GM23338 (cell line): ENCODE measurements at regions not wholly inside any gene's neighbourhood (a gene's known extent, or its start where the extent isn't known, plus 50 kb on each side); places are given as distances from the start of the nearest gene placed in this dataset.
"Not testable (repeated sequence)": the region's sequence is repeated elsewhere in the genome, so short reads cannot be mapped to it uniquely, and the experiment has no call there.

Experiments used
- CREB1 ChIP-seq: fragments of 250-450 bp; sonication (Bioruptor Pico); IDR thresholded peaks from 2 replicates; pipeline ENCODE4 v1.5.0; 2020; ENCODE audit warnings: low read depth, mild to moderate bottlenecking, moderate library complexity
- EZH2 ChIP-seq: fragments of 200-600 bp; sonication (generic); IDR thresholded peaks from one replicate; pipeline ENCODE4 v1.8.0; 2017; ENCODE audit warnings: antibody characterized with exemption, mild to moderate bottlenecking, low read depth; ENCODE audit not compliant: unreplicated experiment
- NANOG ChIP-seq: IDR thresholded peaks from 2 replicates; pipeline ENCODE4 v1.6.1; 2016; ENCODE audit warnings: antibody characterized with exemption, borderline replicate concordance
- POLR2AphosphoS5 ChIP-seq: IDR thresholded peaks from 2 replicates; pipeline ENCODE4 v1.6.1; 2016; ENCODE audit warnings: antibody characterized with exemption, low read depth
- ZNF331 ChIP-seq: fragments of 250-450 bp; sonication (Bioruptor Pico); IDR thresholded peaks from 2 replicates; pipeline ENCODE4 v1.5.0; 2020; ENCODE audit warnings: low read depth, mild to moderate bottlenecking, moderate library complexity
- TF ChIP-seq, protein P1 (sequence below), 2 experiments: fragments of 200-600 bp in 1 of 2; sonication (generic) in 1 of 2; conservative IDR thresholded peaks; 2 replicates each; pipeline versions ENCODE4 v1.5.1 to v1.6.1; 2016 to 2017; ENCODE audit warnings: antibody characterized with exemption in 2 of 2, low read depth in 2 of 2, mild to moderate bottlenecking in 2 of 2, moderate library complexity in 1 of 2

DNA sequence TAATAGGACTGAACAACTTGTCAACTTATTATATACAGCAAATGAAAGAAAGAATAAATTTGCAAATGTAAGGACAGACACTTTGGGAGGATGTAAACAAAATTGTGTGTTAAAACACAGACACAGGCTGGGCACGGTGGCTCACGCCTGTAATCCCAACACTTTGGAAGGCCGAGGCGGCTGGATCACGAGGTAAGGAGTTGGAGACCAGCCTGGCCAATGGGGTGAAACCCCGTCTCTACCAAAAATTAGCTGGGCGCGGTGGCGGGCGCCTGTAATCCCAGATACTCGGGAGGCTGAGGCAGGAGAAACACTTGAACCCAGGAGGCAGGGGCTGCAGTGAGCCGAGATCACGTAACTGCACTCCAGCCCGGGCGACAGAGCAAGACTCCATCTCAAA is 71.4 kb upstream of the IL15 start:
- not testable (repeated sequence) for TF ChIP-seq NANOG; CREB1; ZNF331 (CRISPR knock-in tag); EZH2; POLR2AphosphoS5
- TF ChIP-seq, protein P1, sequence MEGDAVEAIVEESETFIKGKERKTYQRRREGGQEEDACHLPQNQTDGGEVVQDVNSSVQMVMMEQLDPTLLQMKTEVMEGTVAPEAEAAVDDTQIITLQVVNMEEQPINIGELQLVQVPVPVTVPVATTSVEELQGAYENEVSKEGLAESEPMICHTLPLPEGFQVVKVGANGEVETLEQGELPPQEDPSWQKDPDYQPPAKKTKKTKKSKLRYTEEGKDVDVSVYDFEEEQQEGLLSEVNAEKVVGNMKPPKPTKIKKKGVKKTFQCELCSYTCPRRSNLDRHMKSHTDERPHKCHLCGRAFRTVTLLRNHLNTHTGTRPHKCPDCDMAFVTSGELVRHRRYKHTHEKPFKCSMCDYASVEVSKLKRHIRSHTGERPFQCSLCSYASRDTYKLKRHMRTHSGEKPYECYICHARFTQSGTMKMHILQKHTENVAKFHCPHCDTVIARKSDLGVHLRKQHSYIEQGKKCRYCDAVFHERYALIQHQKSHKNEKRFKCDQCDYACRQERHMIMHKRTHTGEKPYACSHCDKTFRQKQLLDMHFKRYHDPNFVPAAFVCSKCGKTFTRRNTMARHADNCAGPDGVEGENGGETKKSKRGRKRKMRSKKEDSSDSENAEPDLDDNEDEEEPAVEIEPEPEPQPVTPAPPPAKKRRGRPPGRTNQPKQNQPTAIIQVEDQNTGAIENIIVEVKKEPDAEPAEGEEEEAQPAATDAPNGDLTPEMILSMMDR (conservative IDR thresholded peaks at IDR 0.05; ENCODE audit: low read depth in 2 of 2) = not testable (repeated sequence)
